HCT116 (cell line): ENCODE measurements at regions not wholly inside any gene's neighbourhood (a gene's known extent, or its start where the extent isn't known, plus 50 kb on each side); places are given as distances from the start of the nearest gene placed in this dataset.

ENCODE experiments used
- ATAC-seq: fragments of 200-7000 bp; cut with Tn5 transposase; 2 replicates; pipeline ENCODE4 v1.9.1; 2020; ENCODE audit warnings: mild to moderate bottlenecking, moderate library complexity
- BruUV-seq: library from RNA; stranded (reverse); fragments of 400-500 nt; replicated peaks from 2 replicates; lab custom pipeline; 2021; lab: Mats Ljungman, UMichigan
- CTCF ChIA-PET: fragments of 300-600 bp; sonication (Branson Sonifier 250); formaldehyde crosslinking; loops from one replicate; lab custom pipeline; 2021; ENCODE audit warnings: antibody characterized with exemption; lab: Charles Lee
- POLR2A ChIA-PET: fragments of 300-600, 350-600 bp; sonication (Branson Sonifier 250); formaldehyde crosslinking; loops from one replicate; lab custom pipeline; 2021; ENCODE audit warnings: antibody characterized with exemption; lab: Charles Lee
- RAD21 ChIA-PET, 2 experiments: fragments of 300-600 bp; sonication (Branson Sonifier 250); formaldehyde crosslinking; loops; one replicate each; lab custom pipeline; 2023; ENCODE audit warnings: low total read pairs in 2 of 2; ENCODE audit not compliant: uncharacterized antibody in 2 of 2, unreplicated experiment in 2 of 2, low non-redundant PET in 1 of 2; lab: Charles Lee
- DNase-seq: peaks from one replicate; pipeline ENCODE4 v3.0.0-alpha.2; 2010; ENCODE audit warnings: low read depth, low spot score
- H2AFZ ChIP-seq: fragments of 200-600 bp; shearing (Covaris generic), sonication (generic); 2 replicates; pipeline ENCODE4 v1.6.1; 2017; ENCODE audit warnings: low read depth, mixed run types, mixed read lengths, antibody characterized with exemption, low read length; ENCODE audit not compliant: poor library complexity, severe bottlenecking
- H3K27ac ChIP-seq: 2 replicates; pipeline ENCODE4 v1.5.1; 2012; ENCODE audit warnings: low read depth, low read length
- H3K27me3 ChIP-seq: fragments of 200-600 bp; sonication (generic); 2 replicates; pipeline ENCODE4 v1.6.1; 2016; ENCODE audit warnings: mixed run types, low read length, mixed read lengths; ENCODE audit not compliant: insufficient read depth
- H3K36me3 ChIP-seq, 2 experiments: fragments of 200-500 bp in 1 of 2; fragments of 200-600 bp in 1 of 2; sonication (Bioruptor generic) in 1 of 2; sonication (generic) in 1 of 2; 2 replicates each; pipeline versions ENCODE4 v1.5.1 to v1.6.1; 2014 to 2016; ENCODE audit warnings: low read length in 2 of 2, inconsistent platforms in 1 of 2, mixed read lengths in 1 of 2, mixed run types in 1 of 2; ENCODE audit not compliant: insufficient read depth in 2 of 2, control insufficient read depth in 1 of 2
- H3K4me1 ChIP-seq, 2 experiments: fragments of 200-600 bp in 1 of 2; sonication (generic) in 1 of 2; 2 replicates each; pipeline versions ENCODE4 v1.5.1 to v1.6.1; 2012 to 2017; ENCODE audit warnings: low read length in 2 of 2, inconsistent platforms in 1 of 2, mild to moderate bottlenecking in 1 of 2, mixed read lengths in 1 of 2, mixed run types in 1 of 2, moderate library complexity in 1 of 2; ENCODE audit not compliant: insufficient read depth in 2 of 2, control insufficient read depth in 1 of 2
- H3K4me2 ChIP-seq: fragments of 200-600 bp; sonication (generic); 2 replicates; pipeline ENCODE4 v1.6.1; 2017; ENCODE audit warnings: mixed run types, low read length, mixed read lengths
- H3K4me3 ChIP-seq, 2 experiments: fragments of 200-600 bp in 1 of 2; sonication (generic) in 1 of 2; replicated peaks in 1 of 2; 2 replicates each; pipeline ENCODE4 v1.5.1; 2011 to 2016; ENCODE audit warnings: low read length in 2 of 2, control low read depth in 1 of 2, low read depth in 1 of 2, mild to moderate bottlenecking in 1 of 2, mixed read lengths in 1 of 2, mixed run types in 1 of 2
- H3K79me2 ChIP-seq: fragments of 200-600 bp; sonication (generic); 2 replicates; pipeline ENCODE4 v1.6.1; 2017; ENCODE audit warnings: mild to moderate bottlenecking, mixed run types, low read length, moderate library complexity, mixed read lengths; ENCODE audit not compliant: insufficient read depth
- H3K9ac ChIP-seq: fragments of 200-600 bp; sonication (generic); 2 replicates; pipeline ENCODE4 v1.6.1; 2016; ENCODE audit warnings: low read length, mixed read lengths
- H3K9me2 ChIP-seq: fragments of 200-600 bp; sonication (generic), shearing (Covaris generic); 2 replicates; pipeline ENCODE4 v1.6.1; 2017; ENCODE audit warnings: mixed run types, mild to moderate bottlenecking, moderate library complexity; ENCODE audit not compliant: insufficient read depth
- H3K9me3 ChIP-seq, 2 experiments: fragments of 200-500 bp in 1 of 2; fragments of 200-600 bp in 1 of 2; sonication (Bioruptor generic) in 1 of 2; sonication (generic) in 1 of 2; 2 replicates each; pipeline ENCODE4 v1.6.1; 2014 to 2017; ENCODE audit warnings: low read length in 2 of 2, mixed read lengths in 2 of 2, inconsistent platforms in 1 of 2, low read depth in 1 of 2, mild to moderate bottlenecking in 1 of 2, mixed run types in 1 of 2, moderate library complexity in 1 of 2; ENCODE audit not compliant: control insufficient read depth in 1 of 2, insufficient read depth in 1 of 2
- H4K20me1 ChIP-seq: fragments of 200-600 bp; sonication (generic), shearing (Covaris generic); 2 replicates; pipeline ENCODE4 v1.6.1; 2017; ENCODE audit warnings: mixed run types, mild to moderate bottlenecking, moderate library complexity; ENCODE audit not compliant: insufficient read depth
- EZH2 ChIP-seq: fragments of 200-600 bp; sonication (generic); IDR thresholded peaks from 2 replicates; pipeline ENCODE4 v1.6.1; 2017; ENCODE audit warnings: antibody characterized with exemption, mixed run types
- EZH2phosphoT487 ChIP-seq: fragments of 200-600 bp; IDR thresholded peaks from 2 replicates; pipeline ENCODE4 v1.6.1; 2018; ENCODE audit warnings: antibody characterized with exemption, borderline replicate concordance
- FOSL1 ChIP-seq: IDR thresholded peaks from 2 replicates; pipeline ENCODE4 v1.6.1; 2012; ENCODE audit warnings: low read depth
- POLR2AphosphoS5 ChIP-seq: IDR thresholded peaks from 2 replicates; pipeline ENCODE4 v1.6.1; 2011; ENCODE audit warnings: mild to moderate bottlenecking, low read depth, low read length, moderate library complexity
- RAD21 ChIP-seq: IDR thresholded peaks from 2 replicates; pipeline ENCODE4 v1.6.1; 2012; ENCODE audit warnings: low read depth, mild to moderate bottlenecking
- TCF7L2 ChIP-seq: IDR thresholded peaks from 2 replicates; pipeline ENCODE4 v1.7.0; 2011; ENCODE audit warnings: borderline replicate concordance, inconsistent platforms; ENCODE audit not compliant: insufficient read depth, insufficient read length; ENCODE audit errors: extremely low read depth
- YY1 ChIP-seq: IDR thresholded peaks from 2 replicates; pipeline ENCODE4 v1.6.1; 2011; ENCODE audit warnings: low read length, low read depth, moderate library complexity, mild to moderate bottlenecking; ENCODE audit not compliant: insufficient replicate concordance; ENCODE audit errors: extremely low read depth
- ZFX ChIP-seq: fragments of 450-650 bp; IDR thresholded peaks from 2 replicates; pipeline ENCODE4 v1.6.1; 2017
- intact Hi-C: fragments of 100-400 bp; cut with micrococcal nuclease; formaldehyde crosslinking; loops from 2 replicates; pipeline ENCODE4 v1.10.0; 2022
- TF ChIP-seq, protein P1 (sequence below), 3 experiments: fragments of 200-600 bp in 1 of 3; sonication (generic) in 1 of 3; IDR thresholded peaks in 2 of 3; conservative IDR thresholded peaks in 1 of 3; 2 replicates each; pipeline ENCODE4 v1.5.1; 2012 to 2017; ENCODE audit warnings: low read depth in 2 of 3, low read length in 2 of 3, antibody characterized with exemption in 1 of 3, borderline replicate concordance in 1 of 3, control low read depth in 1 of 3, mild to moderate bottlenecking in 1 of 3, mixed read lengths in 1 of 3, mixed run types in 1 of 3, moderate library complexity in 1 of 3; ENCODE audit not compliant: insufficient read depth in 1 of 3
- TF ChIP-seq, protein P2 (sequence below): IDR thresholded peaks from 2 replicates; pipeline ENCODE4 v1.6.1; 2012

DNA sequence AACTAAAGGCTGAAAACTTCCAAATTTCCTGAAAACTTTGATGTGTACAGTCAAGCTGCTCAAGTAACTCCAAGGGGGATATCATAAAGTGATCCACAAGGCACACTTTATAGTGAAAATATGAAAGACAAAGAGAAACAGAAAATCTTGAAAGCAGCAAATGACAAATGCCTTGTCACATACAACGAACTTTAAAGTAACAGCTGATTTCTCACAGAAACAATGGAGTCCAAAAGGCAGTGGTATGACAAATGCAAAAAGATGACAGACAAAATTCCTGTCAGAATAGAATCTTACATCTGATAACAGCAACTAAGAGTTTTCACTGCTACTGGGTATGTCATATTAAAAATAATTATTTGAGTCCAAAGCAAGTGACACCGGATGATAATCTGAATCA, 1602.3 kb upstream of the PRR20A start:
- no peak for TF ChIP-seq POLR2AphosphoS5
- no peak for TF ChIP-seq EZH2phosphoT487
- TF ChIP-seq FOSL1, result no peak
- no peak for TF ChIP-seq RAD21
- TF ChIP-seq EZH2, result no peak
- no peak for TF ChIP-seq ZFX
- TF ChIP-seq, protein P1, sequence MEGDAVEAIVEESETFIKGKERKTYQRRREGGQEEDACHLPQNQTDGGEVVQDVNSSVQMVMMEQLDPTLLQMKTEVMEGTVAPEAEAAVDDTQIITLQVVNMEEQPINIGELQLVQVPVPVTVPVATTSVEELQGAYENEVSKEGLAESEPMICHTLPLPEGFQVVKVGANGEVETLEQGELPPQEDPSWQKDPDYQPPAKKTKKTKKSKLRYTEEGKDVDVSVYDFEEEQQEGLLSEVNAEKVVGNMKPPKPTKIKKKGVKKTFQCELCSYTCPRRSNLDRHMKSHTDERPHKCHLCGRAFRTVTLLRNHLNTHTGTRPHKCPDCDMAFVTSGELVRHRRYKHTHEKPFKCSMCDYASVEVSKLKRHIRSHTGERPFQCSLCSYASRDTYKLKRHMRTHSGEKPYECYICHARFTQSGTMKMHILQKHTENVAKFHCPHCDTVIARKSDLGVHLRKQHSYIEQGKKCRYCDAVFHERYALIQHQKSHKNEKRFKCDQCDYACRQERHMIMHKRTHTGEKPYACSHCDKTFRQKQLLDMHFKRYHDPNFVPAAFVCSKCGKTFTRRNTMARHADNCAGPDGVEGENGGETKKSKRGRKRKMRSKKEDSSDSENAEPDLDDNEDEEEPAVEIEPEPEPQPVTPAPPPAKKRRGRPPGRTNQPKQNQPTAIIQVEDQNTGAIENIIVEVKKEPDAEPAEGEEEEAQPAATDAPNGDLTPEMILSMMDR (IDR thresholded peaks at IDR 0.05 in 2 of 3, conservative IDR thresholded peaks at IDR 0.05 in 1 of 3; ENCODE audit: borderline replicate concordance in 1 of 3, insufficient read depth in 1 of 3, low read depth in 2 of 3, low read length in 2 of 3), result no peak
- no peak for TF ChIP-seq TCF7L2
- no peak for TF ChIP-seq YY1
- TF ChIP-seq, protein P2, sequence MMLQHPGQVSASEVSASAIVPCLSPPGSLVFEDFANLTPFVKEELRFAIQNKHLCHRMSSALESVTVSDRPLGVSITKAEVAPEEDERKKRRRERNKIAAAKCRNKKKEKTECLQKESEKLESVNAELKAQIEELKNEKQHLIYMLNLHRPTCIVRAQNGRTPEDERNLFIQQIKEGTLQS, result no peak
- BruUV-seq, result no TSS peak
- H3K27ac ChIP-seq, result no peak overlapping the region

More for the DNA sequence above, 1602.3 kb upstream of the PRR20A start:
- no peaks in the 10 kb centered on the region for H3K79me2 ChIP-seq
- no peaks in the 10 kb centered on the region for H3K27me3 ChIP-seq
- no peaks in the 10 kb centered on the region for H4K20me1 ChIP-seq
- ChIA-PET RAD21 (no interaction called here), CTCF (no interaction called here), POLR2A (no interaction called here)
- no peak overlapping the region for H3K4me3 ChIP-seq
- H3K9me2 ChIP-seq, result no peaks in the 10 kb centered on the region
- H3K4me2 ChIP-seq, result no peak overlapping the region
- DNase-seq (no peak), ATAC-seq (no peak)
- H3K9ac ChIP-seq, result no peak overlapping the region
- H2AFZ ChIP-seq, result no peak overlapping the region
- intact Hi-C loops, result no loop called here
- H3K36me3 ChIP-seq, result no peaks in the 10 kb centered on the region
- no peaks in the 10 kb centered on the region for H3K4me1 ChIP-seq
- H3K9me3 ChIP-seq, result peaks cover 18 to 21% of the 10 kb centered on the region in 2 experiments; a peak in 2 of 4 replicates
